Liver (tissue), 8 donors: ENCODE measurements at regions not wholly inside any gene's neighbourhood (a gene's known extent, or its start where the extent isn't known, plus 50 kb on each side); places are given as distances from the start of the nearest gene placed in this dataset.

Experiments used
- DNase-seq: peaks from one replicate; pipeline ENCODE4 v3.0.0-alpha.2; 2017; ENCODE audit warnings: low spot score
- H3K27ac ChIP-seq, 2 donors: one replicate each; pipeline ENCODE4 v1.7.0; 2013; ENCODE audit warnings: inconsistent platforms in 2 of 2, low read length in 2 of 2, control low read depth in 1 of 2, low read depth in 1 of 2, mild to moderate bottlenecking in 1 of 2
- H3K27me3 ChIP-seq, 4 donors: one replicate each; pipeline versions ENCODE4 v1.6.1 to v1.7.0; 2013; ENCODE audit warnings: low read length in 3 of 4, inconsistent platforms in 1 of 4, mild to moderate bottlenecking in 1 of 4, moderate library complexity in 1 of 4; ENCODE audit not compliant: control insufficient read depth in 4 of 4, insufficient read depth in 4 of 4
- H3K36me3 ChIP-seq, 4 donors: one replicate each; pipeline versions ENCODE4 v1.6.1 to v1.7.0; 2013; ENCODE audit warnings: low read length in 3 of 4, mild to moderate bottlenecking in 3 of 4, low read depth in 1 of 4, moderate library complexity in 1 of 4; ENCODE audit not compliant: control insufficient read depth in 4 of 4, insufficient read depth in 3 of 4
- H3K4me1 ChIP-seq, 4 donors: one replicate each; pipeline versions ENCODE4 v1.6.1 to v1.7.0; 2013; ENCODE audit warnings: low read length in 3 of 4, mild to moderate bottlenecking in 3 of 4, moderate library complexity in 1 of 4; ENCODE audit not compliant: control insufficient read depth in 4 of 4, insufficient read depth in 4 of 4
- H3K4me3 ChIP-seq, 3 donors: one replicate each; pipeline versions ENCODE4 v1.6.1 to v1.7.0; 2013; ENCODE audit warnings: low read length in 3 of 3, control low read depth in 1 of 3, low read depth in 1 of 3, mild to moderate bottlenecking in 1 of 3
- H3K9ac ChIP-seq, 2 donors: one replicate each; pipeline ENCODE4 v1.7.0; 2013; ENCODE audit warnings: low read length in 2 of 2, mild to moderate bottlenecking in 2 of 2, moderate library complexity in 2 of 2, control low read depth in 1 of 2, low read depth in 1 of 2
- H3K9me3 ChIP-seq, 4 donors: one replicate each; pipeline versions ENCODE4 v1.6.1 to v1.7.0; 2013; ENCODE audit warnings: low read length in 3 of 4; ENCODE audit not compliant: control insufficient read depth in 4 of 4
- EGR1 ChIP-seq, 2 donors: IDR thresholded peaks; 2 replicates each; pipeline ENCODE4 v1.6.1; 2016 to 2018; ENCODE audit warnings: antibody characterized with exemption in 2 of 2, low read depth in 2 of 2
- FOXA1 ChIP-seq: IDR thresholded peaks from 2 replicates; pipeline ENCODE4 v1.6.1; 2016; ENCODE audit warnings: antibody characterized with exemption
- FOXA2 ChIP-seq: IDR thresholded peaks from 2 replicates; pipeline ENCODE4 v1.6.1; 2016; ENCODE audit warnings: antibody characterized with exemption
- GABPA ChIP-seq, 2 donors: IDR thresholded peaks in 1 of 2; conservative IDR thresholded peaks in 1 of 2; 2 replicates each; pipeline ENCODE4 v1.6.1; 2016; ENCODE audit warnings: antibody characterized with exemption in 2 of 2, mild to moderate bottlenecking in 1 of 2, moderate library complexity in 1 of 2
- HNF4A ChIP-seq, 2 donors: conservative IDR thresholded peaks; 2 replicates each; pipeline ENCODE4 v1.6.1; 2016; ENCODE audit warnings: antibody characterized with exemption in 2 of 2, mild to moderate bottlenecking in 2 of 2
- HNF4G ChIP-seq: IDR thresholded peaks from 2 replicates; pipeline ENCODE4 v1.6.1; 2016; ENCODE audit warnings: antibody characterized with exemption
- NR2F2 ChIP-seq: IDR thresholded peaks from 2 replicates; pipeline ENCODE4 v1.6.1; 2016; ENCODE audit warnings: antibody characterized with exemption
- RAD21 ChIP-seq, 2 donors: IDR thresholded peaks; 2 replicates each; pipeline ENCODE4 v1.6.1; 2016; ENCODE audit warnings: antibody characterized with exemption in 2 of 2, mild to moderate bottlenecking in 2 of 2
- RXRA ChIP-seq, 2 donors: IDR thresholded peaks; 2 replicates each; pipeline ENCODE4 v1.6.1; 2017 to 2018; ENCODE audit warnings: antibody characterized with exemption in 2 of 2, mild to moderate bottlenecking in 1 of 2
- SP1 ChIP-seq: IDR thresholded peaks from 2 replicates; pipeline ENCODE4 v1.6.1; 2018; ENCODE audit warnings: antibody characterized with exemption, mild to moderate bottlenecking
- TAF1 ChIP-seq: conservative IDR thresholded peaks from 2 replicates; pipeline ENCODE4 v1.6.1; 2016; ENCODE audit warnings: antibody characterized with exemption, mild to moderate bottlenecking
- WGBS: extraction: QIAGEN DNeasy Blood & Tissue Kit; methylation state at CpG from one replicate; pipeline ENCODE4 v1.1.7; 2013; 5-methylcytosine and 5-hydroxymethylcytosine counted together
- TF ChIP-seq, protein P1 (sequence below): IDR thresholded peaks from 2 replicates; pipeline ENCODE4 v1.6.1; 2016; ENCODE audit warnings: antibody characterized with exemption
- TF ChIP-seq, protein P2 (sequence below): fragments of 150-350 bp; IDR thresholded peaks from 2 replicates; pipeline ENCODE4 v1.5.1; 2017; ENCODE audit warnings: improper control_type of control experiment, low read depth, low read length; ENCODE audit not compliant: missing input control
- TF ChIP-seq, protein P3 (sequence below): IDR thresholded peaks from 2 replicates; pipeline ENCODE4 v1.6.1; 2016; ENCODE audit warnings: antibody characterized with exemption, mild to moderate bottlenecking
- TF ChIP-seq, protein P4 (sequence below): IDR thresholded peaks from 2 replicates; pipeline ENCODE4 v1.6.1; 2016; ENCODE audit warnings: antibody characterized with exemption
- donor health status: healthy.
- donor health status: healthy.
- donor health status: healthy.
- donor health status: healthy.
- donor health status: healthy.

DNA sequence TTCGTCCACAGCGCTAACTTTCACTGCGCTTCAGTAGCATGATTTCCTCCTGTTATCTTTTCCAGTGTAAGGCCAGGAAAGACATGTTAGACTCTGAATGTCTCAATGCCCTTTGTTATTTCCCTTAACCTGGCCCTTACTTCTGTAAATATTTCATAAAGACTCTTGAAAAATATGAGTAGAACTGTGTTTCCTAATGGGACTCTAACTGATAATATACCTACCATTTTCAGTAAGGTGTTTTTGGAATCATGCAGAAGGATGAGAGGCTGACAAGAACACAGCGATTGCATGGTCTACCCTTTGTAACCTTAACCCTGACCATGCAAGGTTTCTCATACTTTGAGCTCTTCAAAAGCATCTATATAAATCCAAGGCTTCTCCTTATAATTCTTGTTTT lies 550.1 kb downstream of the SLITRK6 start (continued):
- TF ChIP-seq, protein P1, sequence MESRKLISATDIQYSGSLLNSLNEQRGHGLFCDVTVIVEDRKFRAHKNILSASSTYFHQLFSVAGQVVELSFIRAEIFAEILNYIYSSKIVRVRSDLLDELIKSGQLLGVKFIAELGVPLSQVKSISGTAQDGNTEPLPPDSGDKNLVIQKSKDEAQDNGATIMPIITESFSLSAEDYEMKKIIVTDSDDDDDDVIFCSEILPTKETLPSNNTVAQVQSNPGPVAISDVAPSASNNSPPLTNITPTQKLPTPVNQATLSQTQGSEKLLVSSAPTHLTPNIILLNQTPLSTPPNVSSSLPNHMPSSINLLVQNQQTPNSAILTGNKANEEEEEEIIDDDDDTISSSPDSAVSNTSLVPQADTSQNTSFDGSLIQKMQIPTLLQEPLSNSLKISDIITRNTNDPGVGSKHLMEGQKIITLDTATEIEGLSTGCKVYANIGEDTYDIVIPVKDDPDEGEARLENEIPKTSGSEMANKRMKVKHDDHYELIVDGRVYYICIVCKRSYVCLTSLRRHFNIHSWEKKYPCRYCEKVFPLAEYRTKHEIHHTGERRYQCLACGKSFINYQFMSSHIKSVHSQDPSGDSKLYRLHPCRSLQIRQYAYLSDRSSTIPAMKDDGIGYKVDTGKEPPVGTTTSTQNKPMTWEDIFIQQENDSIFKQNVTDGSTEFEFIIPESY = no peak
- TF ChIP-seq NR2F2 = no peak

DNA sequence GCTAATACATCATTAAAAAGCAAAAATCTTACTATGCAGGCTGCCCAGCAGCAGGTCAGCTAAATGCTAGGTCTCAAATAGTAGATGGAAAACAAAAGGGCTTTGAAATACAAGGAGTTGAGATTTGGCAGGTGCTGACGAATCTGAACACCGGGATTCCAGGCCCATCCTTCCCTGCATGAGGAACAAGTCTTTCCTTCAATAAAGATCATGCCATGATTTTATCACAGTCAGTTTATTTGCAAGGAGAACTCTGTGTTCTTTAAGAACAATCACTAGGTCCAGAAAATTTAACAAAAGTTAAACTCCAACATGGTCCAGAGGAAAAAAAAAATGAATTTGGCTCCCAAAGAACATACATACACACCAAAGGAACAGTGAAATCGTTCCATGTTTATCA lies 551.4 kb downstream of the SLITRK6 start:
- no peaks in the 10 kb centered on the region for H3K27me3 ChIP-seq
- H3K4me3 ChIP-seq = no peak overlapping the region
- H3K9ac ChIP-seq = no peak overlapping the region
- DNase-seq = no peak
- H3K27ac ChIP-seq = no peak overlapping the region
- no peaks in the 10 kb centered on the region for H3K4me1 ChIP-seq
- WGBS = 77% methylated on average over 3 of the region's 3 CpGs
- H3K36me3 ChIP-seq = no peaks in the 10 kb centered on the region
- TF ChIP-seq, protein P2, sequence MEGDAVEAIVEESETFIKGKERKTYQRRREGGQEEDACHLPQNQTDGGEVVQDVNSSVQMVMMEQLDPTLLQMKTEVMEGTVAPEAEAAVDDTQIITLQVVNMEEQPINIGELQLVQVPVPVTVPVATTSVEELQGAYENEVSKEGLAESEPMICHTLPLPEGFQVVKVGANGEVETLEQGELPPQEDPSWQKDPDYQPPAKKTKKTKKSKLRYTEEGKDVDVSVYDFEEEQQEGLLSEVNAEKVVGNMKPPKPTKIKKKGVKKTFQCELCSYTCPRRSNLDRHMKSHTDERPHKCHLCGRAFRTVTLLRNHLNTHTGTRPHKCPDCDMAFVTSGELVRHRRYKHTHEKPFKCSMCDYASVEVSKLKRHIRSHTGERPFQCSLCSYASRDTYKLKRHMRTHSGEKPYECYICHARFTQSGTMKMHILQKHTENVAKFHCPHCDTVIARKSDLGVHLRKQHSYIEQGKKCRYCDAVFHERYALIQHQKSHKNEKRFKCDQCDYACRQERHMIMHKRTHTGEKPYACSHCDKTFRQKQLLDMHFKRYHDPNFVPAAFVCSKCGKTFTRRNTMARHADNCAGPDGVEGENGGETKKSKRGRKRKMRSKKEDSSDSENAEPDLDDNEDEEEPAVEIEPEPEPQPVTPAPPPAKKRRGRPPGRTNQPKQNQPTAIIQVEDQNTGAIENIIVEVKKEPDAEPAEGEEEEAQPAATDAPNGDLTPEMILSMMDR = no peak
- TF ChIP-seq SP1 (no peak), GABPA (IDR thresholded peaks at IDR 0.05 in 1 of 2, conservative IDR thresholded peaks at IDR 0.05 in 1 of 2) (no peak), FOXA1 (no peak)
- TF ChIP-seq, protein P1 = no peak
- H3K9me3 ChIP-seq = no peaks in the 10 kb centered on the region

DNA sequence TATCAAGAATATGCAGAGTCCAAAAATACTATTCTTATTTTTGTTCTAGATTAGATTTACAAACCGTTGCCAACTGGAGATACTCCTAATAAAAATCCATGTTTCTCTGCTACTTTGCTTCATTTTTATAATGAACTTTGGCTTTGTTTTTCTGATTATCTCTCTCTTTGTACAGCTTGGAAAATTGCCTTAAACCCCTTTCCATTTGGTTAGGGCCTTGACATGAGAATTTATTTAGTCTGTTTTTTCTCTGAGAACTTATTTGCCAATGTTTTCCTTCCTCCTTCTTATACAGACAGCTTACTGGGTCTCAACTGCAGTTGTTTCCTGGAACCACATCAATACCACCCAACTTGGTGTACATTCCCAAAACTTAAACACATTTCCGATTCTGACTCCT lies 555.4 kb downstream of the SLITRK6 start:
- TF ChIP-seq HNF4G = no peak
- TF ChIP-seq NR2F2 = peak; percentile 43
- no peak for TF ChIP-seq RAD21 (IDR thresholded peaks at IDR 0.05)
- no peak for TF ChIP-seq EGR1 (IDR thresholded peaks at IDR 0.05; ENCODE audit: low read depth in 2 of 2)
- no peak for DNase-seq
- Histone ChIP-seq H3K4me3 (no peak overlapping the region), H3K4me1 (no peaks in the 10 kb centered on the region), H3K36me3 (no peaks in the 10 kb centered on the region), H3K27me3 (no peaks in the 10 kb centered on the region), H3K27ac (no peak overlapping the region), H3K9me3 (no peaks in the 10 kb centered on the region), H3K9ac (no peak overlapping the region)
- WGBS = 62% methylated on average over 2 of the region's 2 CpGs

DNA sequence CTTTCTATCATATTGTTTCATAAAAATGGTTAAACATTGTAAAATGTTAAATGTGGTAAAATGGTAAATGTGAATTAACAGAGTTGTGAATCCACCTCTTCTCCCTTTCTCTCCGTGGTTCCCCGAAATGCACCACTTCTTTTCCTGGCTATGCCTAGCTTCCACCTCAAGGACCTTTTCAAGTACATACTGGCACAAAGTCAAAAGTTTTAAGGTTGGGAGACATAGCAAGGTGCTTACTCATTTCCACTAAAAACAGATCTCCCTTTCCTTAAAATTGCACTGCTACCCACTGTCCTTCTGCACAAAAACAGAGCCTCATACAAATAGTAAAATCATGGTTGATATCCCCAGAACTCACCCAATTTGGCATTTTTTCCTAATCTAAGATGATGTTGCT lies 558.2 kb downstream of the SLITRK6 start:
- Histone ChIP-seq H3K36me3 (no peaks in the 10 kb centered on the region), H3K9ac (no peak overlapping the region), H3K4me3 (no peak overlapping the region), H3K9me3 (no peaks in the 10 kb centered on the region), H3K4me1 (no peaks in the 10 kb centered on the region), H3K27me3 (no peaks in the 10 kb centered on the region), H3K27ac (no peak overlapping the region)
- DNase-seq = no peak
- WGBS = 74% methylated on average over 2 of the region's 2 CpGs
- TF ChIP-seq, protein P1 = no peak
- no peak for TF ChIP-seq HNF4A (conservative IDR thresholded peaks at IDR 0.05)
- no peak for TF ChIP-seq FOXA2
- no peak for TF ChIP-seq RXRA (IDR thresholded peaks at IDR 0.05)
- TF ChIP-seq, protein P3, sequence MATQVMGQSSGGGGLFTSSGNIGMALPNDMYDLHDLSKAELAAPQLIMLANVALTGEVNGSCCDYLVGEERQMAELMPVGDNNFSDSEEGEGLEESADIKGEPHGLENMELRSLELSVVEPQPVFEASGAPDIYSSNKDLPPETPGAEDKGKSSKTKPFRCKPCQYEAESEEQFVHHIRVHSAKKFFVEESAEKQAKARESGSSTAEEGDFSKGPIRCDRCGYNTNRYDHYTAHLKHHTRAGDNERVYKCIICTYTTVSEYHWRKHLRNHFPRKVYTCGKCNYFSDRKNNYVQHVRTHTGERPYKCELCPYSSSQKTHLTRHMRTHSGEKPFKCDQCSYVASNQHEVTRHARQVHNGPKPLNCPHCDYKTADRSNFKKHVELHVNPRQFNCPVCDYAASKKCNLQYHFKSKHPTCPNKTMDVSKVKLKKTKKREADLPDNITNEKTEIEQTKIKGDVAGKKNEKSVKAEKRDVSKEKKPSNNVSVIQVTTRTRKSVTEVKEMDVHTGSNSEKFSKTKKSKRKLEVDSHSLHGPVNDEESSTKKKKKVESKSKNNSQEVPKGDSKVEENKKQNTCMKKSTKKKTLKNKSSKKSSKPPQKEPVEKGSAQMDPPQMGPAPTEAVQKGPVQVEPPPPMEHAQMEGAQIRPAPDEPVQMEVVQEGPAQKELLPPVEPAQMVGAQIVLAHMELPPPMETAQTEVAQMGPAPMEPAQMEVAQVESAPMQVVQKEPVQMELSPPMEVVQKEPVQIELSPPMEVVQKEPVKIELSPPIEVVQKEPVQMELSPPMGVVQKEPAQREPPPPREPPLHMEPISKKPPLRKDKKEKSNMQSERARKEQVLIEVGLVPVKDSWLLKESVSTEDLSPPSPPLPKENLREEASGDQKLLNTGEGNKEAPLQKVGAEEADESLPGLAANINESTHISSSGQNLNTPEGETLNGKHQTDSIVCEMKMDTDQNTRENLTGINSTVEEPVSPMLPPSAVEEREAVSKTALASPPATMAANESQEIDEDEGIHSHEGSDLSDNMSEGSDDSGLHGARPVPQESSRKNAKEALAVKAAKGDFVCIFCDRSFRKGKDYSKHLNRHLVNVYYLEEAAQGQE = no peak
- TF ChIP-seq TAF1 = no peak
- no peak for TF ChIP-seq EGR1 (IDR thresholded peaks at IDR 0.05; ENCODE audit: low read depth in 2 of 2)
- no peak for TF ChIP-seq GABPA (IDR thresholded peaks at IDR 0.05 in 1 of 2, conservative IDR thresholded peaks at IDR 0.05 in 1 of 2)
- no peak for TF ChIP-seq RAD21 (IDR thresholded peaks at IDR 0.05)
- TF ChIP-seq, protein P4, sequence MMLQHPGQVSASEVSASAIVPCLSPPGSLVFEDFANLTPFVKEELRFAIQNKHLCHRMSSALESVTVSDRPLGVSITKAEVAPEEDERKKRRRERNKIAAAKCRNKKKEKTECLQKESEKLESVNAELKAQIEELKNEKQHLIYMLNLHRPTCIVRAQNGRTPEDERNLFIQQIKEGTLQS = no peak
